HEK293T (cell line): ENCODE measurements at regions not wholly inside any gene's neighbourhood (a gene's known extent, or its start where the extent isn't known, plus 50 kb on each side); places are given as distances from the start of the nearest gene placed in this dataset.

Experiments used
- CTCF ChIA-PET: fragments of 350-600 bp; formaldehyde crosslinking; extraction: SDS; loops from one replicate; lab custom pipeline; 2021; ENCODE audit warnings: antibody characterized with exemption, inconsistent platforms; lab: Yijun Ruan, JAX
- POLR2A ChIA-PET: fragments of 350-600 bp; formaldehyde crosslinking; extraction: SDS; loops from one replicate; lab custom pipeline; 2020; ENCODE audit warnings: antibody characterized with exemption, inconsistent platforms; lab: Yijun Ruan, JAX
- DNase-seq: peaks from one replicate; pipeline ENCODE4 v3.0.0; 2012; ENCODE audit warnings: mixed read lengths; ENCODE audit errors: extremely low spot score
- ARNT ChIP-seq: fragments of 450-650 bp; IDR thresholded peaks from 2 replicates; pipeline ENCODE4 v1.6.1; 2017; ENCODE audit warnings: mild to moderate bottlenecking
- BHLHE40 ChIP-seq: fragments of 450-650 bp; IDR thresholded peaks from 2 replicates; pipeline ENCODE4 v1.6.1; 2016; ENCODE audit warnings: mild to moderate bottlenecking, moderate library complexity, borderline replicate concordance
- CTBP1 ChIP-seq: fragments of 450-650 bp; IDR thresholded peaks from 2 replicates; pipeline ENCODE4 v1.6.1; 2016; ENCODE audit warnings: borderline replicate concordance
- ELF4 ChIP-seq: fragments of 450-650 bp; IDR thresholded peaks from 2 replicates; pipeline ENCODE4 v1.6.1; 2017; ENCODE audit warnings: antibody characterized with exemption
- FOXA1 ChIP-seq: fragments of 450-650 bp; IDR thresholded peaks from 2 replicates; pipeline ENCODE4 v1.6.1; 2016; ENCODE audit warnings: mild to moderate bottlenecking
- FOXK2 ChIP-seq: fragments of 450-650 bp; IDR thresholded peaks from 2 replicates; pipeline ENCODE4 v1.6.1; 2016; ENCODE audit warnings: mild to moderate bottlenecking
- FOXM1 ChIP-seq: fragments of 450-650 bp; IDR thresholded peaks from 2 replicates; pipeline ENCODE4 v1.6.1; 2017; ENCODE audit warnings: mild to moderate bottlenecking, borderline replicate concordance
- HDGF ChIP-seq: fragments of 450-650 bp; IDR thresholded peaks from 2 replicates; pipeline ENCODE4 v1.6.1; 2017; ENCODE audit warnings: antibody characterized with exemption, borderline replicate concordance
- L3MBTL2 ChIP-seq: fragments of 450-650 bp; conservative IDR thresholded peaks from 2 replicates; pipeline ENCODE4 v1.6.1; 2016; ENCODE audit warnings: mild to moderate bottlenecking
- LEF1 ChIP-seq: fragments of 450-650 bp; IDR thresholded peaks from 2 replicates; pipeline ENCODE4 v1.6.1; 2017; ENCODE audit warnings: mild to moderate bottlenecking, borderline replicate concordance
- NFRKB ChIP-seq: fragments of 450-650 bp; IDR thresholded peaks from 2 replicates; pipeline ENCODE4 v1.6.1; 2016; ENCODE audit warnings: mild to moderate bottlenecking, moderate library complexity
- SP1 ChIP-seq: fragments of 450-650 bp; IDR thresholded peaks from 2 replicates; pipeline ENCODE4 v1.6.1; 2017
- SUZ12 ChIP-seq: fragments of 450-650 bp; IDR thresholded peaks from 2 replicates; pipeline ENCODE4 v1.6.1; 2016; ENCODE audit warnings: mild to moderate bottlenecking
- TARDBP ChIP-seq: fragments of 450-650 bp; IDR thresholded peaks from 2 replicates; pipeline ENCODE4 v1.6.1; 2016
- ZNF384 ChIP-seq: fragments of 450-650 bp; IDR thresholded peaks from 2 replicates; pipeline ENCODE4 v1.6.1; 2016
- TF ChIP-seq, protein P1 (sequence below): fragments of 450-650 bp; IDR thresholded peaks from 2 replicates; pipeline ENCODE4 v1.6.1; 2016

DNA sequence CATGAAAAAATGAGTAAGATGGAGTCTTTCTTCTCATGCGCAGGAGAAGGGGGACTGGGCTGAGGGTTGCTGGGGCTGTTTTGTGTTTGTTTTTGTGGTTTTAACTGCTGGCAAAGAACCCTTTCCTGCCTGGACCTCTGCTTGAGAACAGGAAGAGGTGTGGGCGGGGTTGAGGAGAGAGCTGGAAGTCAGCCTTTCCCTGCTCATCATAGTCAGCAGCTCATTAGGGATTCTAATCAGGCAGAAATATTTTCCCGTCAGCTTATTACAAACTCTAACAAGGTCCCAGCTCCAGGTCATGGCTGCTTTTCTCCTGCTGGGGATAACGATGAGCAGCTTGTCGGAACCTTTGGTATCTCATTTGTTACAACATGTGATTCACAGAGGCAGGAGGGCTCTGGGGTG lies 185.0 kb upstream of the NRXN3 start:
- ChIA-PET CTCF (no interaction called here), POLR2A (no interaction called here)
- no peak for DNase-seq
- TF ChIP-seq BHLHE40 (no peak), L3MBTL2 (no peak), FOXK2 (no peak), ARNT (no peak), FOXA1 (no peak), ELF4 (no peak), LEF1 (no peak), SP1 (no peak), SUZ12 (no peak), ZNF384 (no peak), CTBP1 (no peak), HDGF (no peak), FOXM1 (no peak), NFRKB (no peak)
- TF ChIP-seq, protein P1, sequence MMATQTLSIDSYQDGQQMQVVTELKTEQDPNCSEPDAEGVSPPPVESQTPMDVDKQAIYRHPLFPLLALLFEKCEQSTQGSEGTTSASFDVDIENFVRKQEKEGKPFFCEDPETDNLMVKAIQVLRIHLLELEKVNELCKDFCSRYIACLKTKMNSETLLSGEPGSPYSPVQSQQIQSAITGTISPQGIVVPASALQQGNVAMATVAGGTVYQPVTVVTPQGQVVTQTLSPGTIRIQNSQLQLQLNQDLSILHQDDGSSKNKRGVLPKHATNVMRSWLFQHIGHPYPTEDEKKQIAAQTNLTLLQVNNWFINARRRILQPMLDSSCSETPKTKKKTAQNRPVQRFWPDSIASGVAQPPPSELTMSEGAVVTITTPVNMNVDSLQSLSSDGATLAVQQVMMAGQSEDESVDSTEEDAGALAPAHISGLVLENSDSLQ: no peak

DNA sequence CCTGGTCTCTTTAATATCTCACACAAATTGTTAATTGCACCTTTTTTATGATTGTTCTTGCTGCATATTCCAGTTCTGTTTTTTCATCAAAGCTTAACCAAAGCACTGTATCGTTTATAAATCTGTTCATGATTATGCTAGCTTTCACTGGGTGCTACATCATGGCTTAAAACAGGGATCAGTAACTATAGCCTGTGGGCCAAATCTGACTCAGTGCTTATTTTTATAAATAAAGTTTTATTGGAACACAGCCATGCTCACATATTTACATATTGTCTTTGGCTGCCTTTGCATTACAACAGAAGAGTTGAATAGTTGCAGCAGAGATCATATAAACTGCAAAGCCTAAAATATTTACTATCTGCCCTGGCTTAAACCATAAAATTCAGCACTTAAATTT lies 183.4 kb upstream of the NRXN3 start:
- POLR2A ChIA-PET: no interaction called here

DNA sequence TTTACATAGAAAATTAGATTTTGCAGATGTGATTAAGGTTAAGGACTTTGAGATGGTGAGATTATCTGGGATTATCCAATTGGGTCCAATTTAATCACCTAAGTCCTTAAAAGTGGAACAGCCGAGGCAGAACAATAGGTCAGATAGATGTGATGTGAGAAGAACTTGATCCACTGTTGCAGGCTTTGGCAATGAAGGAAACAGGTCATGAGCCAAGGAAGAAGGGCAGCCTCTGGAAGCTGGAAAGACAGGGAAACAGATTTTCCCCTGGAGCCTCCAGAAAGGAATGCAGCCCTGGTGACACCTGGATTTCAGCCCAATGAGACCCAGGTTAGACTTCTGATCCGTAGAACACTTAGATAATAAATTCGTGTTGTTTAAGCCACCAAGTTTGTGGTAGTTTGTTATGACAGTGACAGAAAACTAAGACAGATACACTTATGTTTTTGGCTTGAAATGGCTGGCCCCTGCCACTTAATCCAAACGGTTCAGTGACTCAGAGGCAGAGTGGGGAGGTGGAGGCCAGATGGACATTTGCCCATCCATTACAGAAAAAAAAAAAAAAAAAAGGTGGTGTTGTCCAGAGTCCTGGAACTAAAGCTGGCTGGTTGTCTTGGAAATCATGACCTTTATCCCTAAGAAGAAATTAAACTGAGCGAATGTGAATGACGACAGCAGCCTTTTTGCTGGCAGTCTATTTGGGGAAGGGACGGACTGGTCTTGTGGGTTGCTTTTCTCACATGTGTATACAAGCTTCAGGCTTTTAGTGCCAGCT lies 181.9 kb upstream of the NRXN3 start:
- TF ChIP-seq L3MBTL2 (no peak), FOXK2 (no peak), ELF4 (no peak), TARDBP (no peak)
- TF ChIP-seq, protein P1: no peak
- no peak for DNase-seq
- CTCF ChIA-PET: no interaction called here
- POLR2A ChIA-PET: no interaction called here

More for the DNA sequence above, 183.4 kb upstream of the NRXN3 start:
- TF ChIP-seq ZNF384 (no peak), CTBP1 (no peak), FOXM1 (no peak), FOXK2 (no peak), SP1 (no peak), LEF1 (no peak), L3MBTL2 (no peak), FOXA1 (no peak), HDGF (no peak), ARNT (no peak), NFRKB (no peak), SUZ12 (no peak), BHLHE40 (no peak)
- TF ChIP-seq, protein P1: no peak
- CTCF ChIA-PET: no interaction called here
- DNase-seq: no peak

DNA sequence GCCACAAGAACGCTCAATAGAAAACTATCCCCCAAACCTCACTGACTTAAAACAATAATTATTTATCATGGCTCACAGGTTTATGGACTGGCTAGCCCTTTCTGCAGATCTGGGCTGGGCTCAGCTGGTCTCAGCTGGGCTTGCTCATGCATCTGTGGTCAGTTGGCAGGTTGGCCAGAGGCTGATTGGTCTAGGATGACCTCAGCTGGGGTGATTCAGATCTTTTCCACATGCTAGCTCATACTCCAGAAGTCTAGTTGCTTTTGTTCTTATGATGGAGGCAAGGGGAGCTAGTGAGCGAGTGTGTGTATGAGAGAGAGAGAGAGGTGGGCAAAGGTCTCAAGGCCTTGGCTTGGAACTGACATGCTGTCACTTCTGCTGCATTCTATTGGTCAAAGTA lies 181.2 kb upstream of the NRXN3 start:
- ChIA-PET CTCF (no interaction called here), POLR2A (no interaction called here)
- TF ChIP-seq ELF4: no peak
- no peak for TF ChIP-seq FOXA1
- no peak for TF ChIP-seq NFRKB
- no peak for TF ChIP-seq TARDBP
- no peak for TF ChIP-seq ARNT
- TF ChIP-seq, protein P1: no peak
- DNase-seq: no peak

DNA sequence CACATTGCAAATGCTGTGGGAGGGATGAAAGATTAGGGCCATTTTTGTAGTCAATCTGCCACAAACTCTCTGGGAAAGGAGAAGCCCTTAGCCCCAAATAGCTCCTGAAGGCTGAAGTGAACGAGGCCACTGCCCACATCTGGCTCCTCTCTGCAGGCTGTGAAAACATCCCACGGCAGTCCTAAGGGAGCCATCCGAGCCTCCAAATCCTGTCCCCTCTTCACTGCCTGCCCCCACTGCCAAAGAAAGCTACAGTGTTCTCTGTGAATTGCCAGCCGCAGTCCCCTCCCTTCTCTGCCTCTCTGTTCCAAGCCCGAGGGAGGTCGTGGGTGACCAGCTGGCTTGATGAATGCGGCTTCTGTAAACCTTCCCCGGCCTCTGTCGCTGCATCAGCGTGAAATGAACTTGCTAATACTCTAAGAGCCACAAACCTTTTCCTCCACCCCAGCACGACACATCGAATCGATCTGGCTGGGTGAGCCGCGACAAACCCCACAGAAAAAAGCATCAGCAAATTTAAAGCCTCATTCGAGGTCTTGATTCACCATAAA lies 180.7 kb upstream of the NRXN3 start:
- ChIA-PET POLR2A (no interaction called here), CTCF (no interaction called here)
- no peak for TF ChIP-seq CTBP1
- no peak for TF ChIP-seq FOXK2
- no peak for TF ChIP-seq ARNT
- TF ChIP-seq, protein P1: no peak
- no peak for TF ChIP-seq SP1
- no peak for TF ChIP-seq BHLHE40
- no peak for TF ChIP-seq L3MBTL2
- TF ChIP-seq TARDBP: no peak
- TF ChIP-seq NFRKB: no peak
- TF ChIP-seq HDGF: no peak
- no peak for TF ChIP-seq LEF1
- no peak for TF ChIP-seq FOXM1
- TF ChIP-seq ZNF384: no peak
- TF ChIP-seq FOXA1: no peak
- no peak for TF ChIP-seq SUZ12
- DNase-seq: no peak
